ENCODE measurements at regions not wholly inside any gene's neighbourhood (a gene's known extent, or its start where the extent isn't known, plus 50 kb on each side); places are given as distances from the start of the nearest gene placed in this dataset.

DNA sequence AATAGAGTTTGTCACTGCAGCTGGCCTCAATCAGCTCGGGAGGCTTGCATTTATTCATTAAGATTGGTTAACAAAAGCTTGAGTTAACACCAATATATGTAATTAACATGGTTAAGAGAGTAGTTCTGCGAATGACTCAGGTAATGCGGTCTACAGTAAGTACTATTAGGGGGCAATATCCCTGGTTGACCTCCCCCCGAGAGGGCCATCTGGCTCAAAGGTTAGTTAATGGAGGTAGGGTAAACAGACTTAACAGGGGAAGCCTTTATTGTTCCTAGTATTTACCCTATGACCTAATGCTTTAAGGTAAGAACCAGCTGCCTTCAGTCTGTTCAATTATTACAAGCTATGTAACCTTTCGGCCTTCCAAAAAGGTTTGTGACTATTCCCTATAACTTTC, 403.3 kb upstream of the SGO1 start:
- Histone ChIP-seq H3K4me3 (ENCODE audit: low read length) (no peak overlapping the region), H3K9ac (ENCODE audit: low read depth, low read length) (no peak overlapping the region), H3K36me3 (ENCODE audit: insufficient read depth, low read depth, low read length) (no peaks in the 10 kb centered on the region), H3K4me1 (ENCODE audit: insufficient read depth, low read length) (no peaks in the 10 kb centered on the region), H3K27me3 (ENCODE audit: insufficient read depth, low read length) (no peaks in the 10 kb centered on the region), H3K27ac (ENCODE audit: low read length) (no peak overlapping the region), H3K9me3 (ENCODE audit: insufficient read depth, low read depth, low read length) (no peaks in the 10 kb centered on the region)

DNA sequence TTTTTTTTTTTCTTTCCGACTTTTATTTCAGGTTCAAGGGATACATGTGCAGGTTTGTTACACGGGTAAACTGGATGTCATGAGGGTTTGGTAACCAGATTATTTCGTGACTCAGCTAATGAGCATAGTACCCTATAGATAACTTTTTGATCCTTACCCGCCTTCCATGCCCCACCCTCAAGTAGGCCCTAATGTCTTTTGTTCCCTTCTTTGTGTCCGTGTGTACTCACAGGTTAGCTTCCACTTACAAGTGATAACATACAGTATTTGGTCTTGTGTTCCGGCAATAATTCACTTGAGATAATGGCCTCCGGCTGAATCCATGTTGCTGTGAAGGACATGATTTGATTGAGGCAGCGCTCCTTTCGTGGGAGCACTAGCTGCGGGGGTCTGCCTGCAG, 402.8 kb upstream of the SGO1 start:
- Histone ChIP-seq H3K4me1 (ENCODE audit: insufficient read depth, low read length) (no peaks in the 10 kb centered on the region), H3K4me3 (ENCODE audit: low read length) (no peak overlapping the region), H3K27me3 (ENCODE audit: insufficient read depth, low read length) (no peaks in the 10 kb centered on the region), H3K9me3 (ENCODE audit: insufficient read depth, low read depth, low read length) (no peaks in the 10 kb centered on the region), H3K36me3 (ENCODE audit: insufficient read depth, low read depth, low read length) (no peaks in the 10 kb centered on the region), H3K27ac (ENCODE audit: low read length) (no peak overlapping the region), H3K9ac (ENCODE audit: low read depth, low read length) (no peak overlapping the region)

DNA sequence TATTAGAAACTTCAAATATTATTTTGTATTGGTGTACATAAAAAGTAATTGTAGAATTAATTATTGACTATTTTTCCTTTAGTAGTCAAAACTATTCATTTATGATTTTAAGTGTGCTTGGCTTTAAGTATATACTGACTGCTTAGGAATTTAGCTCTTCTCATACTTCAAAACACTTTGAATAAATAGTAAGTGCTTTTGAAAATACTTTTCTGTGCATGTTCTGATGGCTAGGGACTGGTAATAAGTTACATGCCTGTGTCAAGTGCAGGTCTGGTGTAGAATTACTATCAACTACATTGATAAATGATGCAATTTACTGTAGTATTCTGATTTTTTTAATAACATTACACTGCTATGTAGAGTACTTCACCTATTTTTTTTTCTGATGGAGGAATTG, 397.6 kb upstream of the SGO1 start:
- H3K4me3 ChIP-seq (ENCODE audit: low read length), result no peak overlapping the region
- H3K27me3 ChIP-seq (ENCODE audit: insufficient read depth, low read length), result no peaks in the 10 kb centered on the region
- peaks cover 4% of the 10 kb centered on the region; the same call in 1 of the 2 replicates for H3K4me1 ChIP-seq (ENCODE audit: insufficient read depth, low read length)
- H3K27ac ChIP-seq (ENCODE audit: low read length), result no peak overlapping the region
- no peak overlapping the region for H3K9ac ChIP-seq (ENCODE audit: low read depth, low read length)
- H3K9me3 ChIP-seq (ENCODE audit: insufficient read depth, low read depth, low read length), result no peaks in the 10 kb centered on the region
- no peaks in the 10 kb centered on the region for H3K36me3 ChIP-seq (ENCODE audit: insufficient read depth, low read depth, low read length)

DNA sequence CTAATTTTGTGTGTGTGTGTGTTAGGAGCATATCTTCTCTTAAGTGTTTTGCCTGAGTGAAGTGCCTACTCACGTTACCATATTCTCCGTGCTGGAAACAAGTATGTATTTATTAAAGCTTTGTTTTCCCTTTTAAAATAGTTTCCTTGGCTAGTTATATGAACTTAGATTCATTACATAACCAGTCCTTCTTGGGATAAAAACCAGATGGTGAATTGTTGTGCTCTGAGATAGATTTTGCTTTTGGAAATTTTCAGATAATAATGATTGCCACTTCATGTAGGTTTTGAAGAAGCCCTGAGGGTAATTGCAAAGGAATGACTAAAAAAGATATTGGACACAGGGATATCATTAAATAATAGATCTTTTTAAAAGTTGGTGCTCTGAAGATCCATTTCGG, 390.2 kb upstream of the SGO1 start:
- Histone ChIP-seq H3K9ac (ENCODE audit: low read depth, low read length) (no peak overlapping the region), H3K27me3 (ENCODE audit: insufficient read depth, low read length) (no peaks in the 10 kb centered on the region)

DNA sequence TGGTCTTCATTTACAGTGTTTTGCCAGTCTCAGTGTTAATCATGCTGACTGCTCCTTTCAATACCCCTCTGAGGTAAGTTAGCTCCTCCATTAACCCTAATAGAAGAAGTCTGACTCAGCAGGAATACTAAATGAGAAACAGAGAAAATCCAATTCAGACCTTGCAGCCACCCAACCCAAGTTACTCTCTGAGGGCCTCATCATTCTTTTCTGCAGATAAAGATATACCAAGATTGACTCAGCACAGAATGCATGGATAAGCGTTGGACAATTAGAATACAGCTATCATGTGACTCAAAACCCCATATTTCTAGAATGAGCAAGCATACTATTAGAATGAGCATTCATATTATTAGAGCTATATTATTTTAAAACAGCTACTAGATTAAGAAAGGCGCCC, 389.1 kb upstream of the SGO1 start:
- Histone ChIP-seq H3K27me3 (ENCODE audit: insufficient read depth, low read length) (no peaks in the 10 kb centered on the region), H3K4me3 (ENCODE audit: low read length) (no peak overlapping the region), H3K27ac (ENCODE audit: low read length) (no peak overlapping the region), H3K9me3 (ENCODE audit: insufficient read depth, low read depth, low read length) (no peaks in the 10 kb centered on the region), H3K4me1 (ENCODE audit: insufficient read depth, low read length) (no peaks in the 10 kb centered on the region), H3K9ac (ENCODE audit: low read depth, low read length) (no peak overlapping the region), H3K36me3 (ENCODE audit: insufficient read depth, low read depth, low read length) (no peaks in the 10 kb centered on the region)

More for the DNA sequence above, 390.2 kb upstream of the SGO1 start:
- Histone ChIP-seq H3K36me3 (ENCODE audit: insufficient read depth, low read depth, low read length) (no peaks in the 10 kb centered on the region), H3K9me3 (ENCODE audit: insufficient read depth, low read depth, low read length) (no peaks in the 10 kb centered on the region), H3K4me1 (ENCODE audit: insufficient read depth, low read length) (no peaks in the 10 kb centered on the region), H3K4me3 (ENCODE audit: low read length) (no peak overlapping the region), H3K27ac (ENCODE audit: low read length) (no peak overlapping the region)

DNA sequence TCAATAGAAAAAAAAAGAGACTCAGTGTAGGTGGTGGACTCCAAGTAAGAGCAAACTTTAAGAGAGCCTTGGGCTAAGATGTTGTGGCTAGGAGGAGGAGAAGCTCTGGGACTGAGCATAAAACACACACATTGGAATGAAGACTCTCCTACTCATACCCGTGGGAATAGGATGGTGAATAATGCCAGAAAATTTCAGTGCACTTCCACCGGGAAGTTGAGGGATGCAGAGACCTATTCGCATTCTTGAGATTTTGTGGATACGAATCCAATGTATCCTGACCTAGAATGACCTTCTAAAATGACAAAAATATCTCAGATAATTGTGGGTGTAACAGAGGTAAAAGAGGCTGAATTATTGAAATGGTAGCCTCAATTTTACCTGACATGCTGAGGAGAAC, 388.7 kb upstream of the SGO1 start:
- no peak overlapping the region for H3K27ac ChIP-seq (ENCODE audit: low read length)
- no peaks in the 10 kb centered on the region for H3K4me1 ChIP-seq (ENCODE audit: insufficient read depth, low read length)
- no peak overlapping the region for H3K4me3 ChIP-seq (ENCODE audit: low read length)
- no peaks in the 10 kb centered on the region for H3K9me3 ChIP-seq (ENCODE audit: insufficient read depth, low read depth, low read length)
- no peaks in the 10 kb centered on the region for H3K27me3 ChIP-seq (ENCODE audit: insufficient read depth, low read length)
- no peak overlapping the region for H3K9ac ChIP-seq (ENCODE audit: low read depth, low read length)
- no peaks in the 10 kb centered on the region for H3K36me3 ChIP-seq (ENCODE audit: insufficient read depth, low read depth, low read length)

DNA sequence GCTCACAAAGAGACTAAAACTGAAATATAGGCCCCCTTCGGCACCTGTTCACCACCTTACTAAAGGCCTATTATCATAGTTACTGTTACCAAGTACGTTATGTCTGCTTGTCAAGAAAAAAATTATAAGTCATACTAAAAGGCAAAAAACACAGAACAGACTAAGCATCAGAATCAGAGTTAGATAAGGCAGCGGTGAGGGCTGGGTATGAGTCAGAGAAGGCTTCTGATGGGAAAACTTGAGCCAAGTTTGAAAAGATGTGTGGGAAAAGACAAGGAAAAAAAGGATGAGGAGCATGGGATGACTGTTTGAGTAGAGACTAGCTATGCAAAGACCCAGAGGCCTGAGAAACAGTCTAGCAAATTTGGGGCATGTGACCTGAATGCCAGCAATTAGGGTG, 387.2 kb upstream of the SGO1 start:
- H3K9me3 ChIP-seq (ENCODE audit: insufficient read depth, low read depth, low read length), result no peaks in the 10 kb centered on the region
- no peak overlapping the region for H3K4me3 ChIP-seq (ENCODE audit: low read length)
- H3K9ac ChIP-seq (ENCODE audit: low read depth, low read length), result no peak overlapping the region
- H3K27me3 ChIP-seq (ENCODE audit: insufficient read depth, low read length), result no peaks in the 10 kb centered on the region
- no peaks in the 10 kb centered on the region for H3K4me1 ChIP-seq (ENCODE audit: insufficient read depth, low read length)
- no peaks in the 10 kb centered on the region for H3K36me3 ChIP-seq (ENCODE audit: insufficient read depth, low read depth, low read length)
- H3K27ac ChIP-seq (ENCODE audit: low read length), result no peak overlapping the region

DNA sequence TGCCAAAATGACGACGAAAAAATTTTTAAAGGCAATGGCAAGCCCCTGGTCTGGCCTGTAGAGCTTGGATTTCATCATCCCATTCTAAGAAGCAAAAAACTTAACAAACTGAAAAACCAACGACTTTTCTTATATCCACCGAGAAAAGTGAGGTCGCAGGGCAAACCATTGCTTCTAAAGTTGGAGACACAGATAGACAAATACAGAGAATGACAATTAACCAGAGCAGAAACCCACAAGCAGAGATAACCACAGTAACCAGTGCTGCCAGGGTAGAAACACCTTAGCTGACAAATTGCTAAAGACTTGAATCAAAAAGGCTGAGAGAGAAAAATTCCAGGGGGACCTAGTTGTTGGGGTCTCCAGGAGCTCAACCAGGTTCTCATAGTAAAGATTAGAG, 386.5 kb upstream of the SGO1 start:
- no peak overlapping the region for H3K9ac ChIP-seq (ENCODE audit: low read depth, low read length)
- H3K9me3 ChIP-seq (ENCODE audit: insufficient read depth, low read depth, low read length), result no peaks in the 10 kb centered on the region
- H3K27me3 ChIP-seq (ENCODE audit: insufficient read depth, low read length), result no peaks in the 10 kb centered on the region
- no peak overlapping the region for H3K27ac ChIP-seq (ENCODE audit: low read length)
- no peak overlapping the region for H3K4me3 ChIP-seq (ENCODE audit: low read length)
- H3K4me1 ChIP-seq (ENCODE audit: insufficient read depth, low read length), result no peaks in the 10 kb centered on the region
- H3K36me3 ChIP-seq (ENCODE audit: insufficient read depth, low read depth, low read length), result no peaks in the 10 kb centered on the region

DNA sequence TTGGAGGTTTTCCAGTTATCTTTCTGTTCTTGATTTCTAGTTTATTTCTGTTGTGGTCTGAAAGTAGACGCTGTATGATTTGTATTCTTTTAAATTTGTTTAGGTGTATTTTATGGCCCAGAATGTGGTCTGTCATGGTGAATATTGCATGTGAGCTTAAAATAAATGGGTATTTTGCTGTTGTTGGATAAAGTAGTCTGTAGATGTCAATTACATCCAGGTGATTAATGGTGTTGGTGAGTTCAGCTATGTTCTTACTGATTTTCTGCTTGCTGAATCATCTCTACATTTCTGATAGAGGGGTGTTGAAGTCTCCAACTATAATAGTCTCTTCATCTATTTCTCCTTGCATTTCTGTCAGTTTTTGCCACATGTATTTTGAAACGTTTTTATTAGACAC, 383.3 kb upstream of the SGO1 start:
- Histone ChIP-seq H3K27me3 (ENCODE audit: insufficient read depth, low read length) (no peaks in the 10 kb centered on the region), H3K27ac (ENCODE audit: low read length) (no peak overlapping the region), H3K9ac (ENCODE audit: low read depth, low read length) (no peak overlapping the region), H3K36me3 (ENCODE audit: insufficient read depth, low read depth, low read length) (no peaks in the 10 kb centered on the region), H3K4me1 (ENCODE audit: insufficient read depth, low read length) (no peaks in the 10 kb centered on the region), H3K9me3 (ENCODE audit: insufficient read depth, low read depth, low read length) (no peaks in the 10 kb centered on the region), H3K4me3 (ENCODE audit: low read length) (no peak overlapping the region)

DNA sequence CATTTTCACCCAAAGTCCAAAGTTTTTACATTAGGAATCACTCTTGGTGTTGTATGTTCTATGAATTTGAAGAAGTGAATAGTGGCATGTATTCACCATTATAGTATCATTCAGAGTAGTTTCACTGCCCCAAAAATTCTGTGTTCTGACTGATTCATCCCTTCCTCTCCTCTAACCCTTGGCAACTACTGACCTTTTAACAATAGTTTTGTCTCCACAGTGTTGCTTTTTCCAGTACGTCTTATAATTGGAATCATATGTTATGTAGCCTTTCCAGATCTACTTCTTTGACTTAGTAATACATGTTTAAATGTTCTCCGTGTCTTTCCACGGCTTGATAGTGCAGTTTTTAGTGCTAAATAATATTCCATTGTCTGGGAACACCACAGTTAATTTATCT, 379.0 kb upstream of the SGO1 start:
- Histone ChIP-seq H3K4me3 (ENCODE audit: low read length) (no peak overlapping the region), H3K4me1 (ENCODE audit: insufficient read depth, low read length) (no peaks in the 10 kb centered on the region)

DNA sequence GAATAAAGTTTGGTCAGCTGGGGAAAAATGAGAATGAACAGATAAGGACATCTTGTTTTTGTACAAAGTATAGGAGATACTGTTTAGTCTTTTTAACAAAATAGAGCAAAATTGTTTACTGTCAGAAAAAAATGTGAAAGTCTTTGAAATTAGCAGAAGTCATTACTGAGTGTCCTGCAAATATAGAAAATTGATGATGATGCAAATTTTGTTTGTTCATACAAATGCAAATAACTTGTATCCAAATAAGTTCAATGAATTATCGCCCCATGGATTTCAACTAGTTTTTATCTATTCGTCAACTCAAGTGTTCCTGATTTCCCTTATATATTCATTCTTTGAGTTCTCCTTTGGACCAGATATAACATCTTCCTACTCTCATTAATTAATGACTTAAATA, 378.0 kb upstream of the SGO1 start:
- H3K36me3 ChIP-seq (ENCODE audit: insufficient read depth, low read depth, low read length), result no peaks in the 10 kb centered on the region
- H3K27me3 ChIP-seq (ENCODE audit: insufficient read depth, low read length), result no peaks in the 10 kb centered on the region
- no peak overlapping the region for H3K27ac ChIP-seq (ENCODE audit: low read length)
- no peaks in the 10 kb centered on the region for H3K9me3 ChIP-seq (ENCODE audit: insufficient read depth, low read depth, low read length)
- H3K9ac ChIP-seq (ENCODE audit: low read depth, low read length), result no peak overlapping the region
- H3K4me1 ChIP-seq (ENCODE audit: insufficient read depth, low read length), result no peaks in the 10 kb centered on the region
- H3K4me3 ChIP-seq (ENCODE audit: low read length), result no peak overlapping the region

More for the DNA sequence above, 379.0 kb upstream of the SGO1 start:
- Histone ChIP-seq H3K27me3 (ENCODE audit: insufficient read depth, low read length) (no peaks in the 10 kb centered on the region), H3K9ac (ENCODE audit: low read depth, low read length) (no peak overlapping the region), H3K9me3 (ENCODE audit: insufficient read depth, low read depth, low read length) (no peaks in the 10 kb centered on the region), H3K27ac (ENCODE audit: low read length) (no peak overlapping the region), H3K36me3 (ENCODE audit: insufficient read depth, low read depth, low read length) (no peaks in the 10 kb centered on the region)

DNA sequence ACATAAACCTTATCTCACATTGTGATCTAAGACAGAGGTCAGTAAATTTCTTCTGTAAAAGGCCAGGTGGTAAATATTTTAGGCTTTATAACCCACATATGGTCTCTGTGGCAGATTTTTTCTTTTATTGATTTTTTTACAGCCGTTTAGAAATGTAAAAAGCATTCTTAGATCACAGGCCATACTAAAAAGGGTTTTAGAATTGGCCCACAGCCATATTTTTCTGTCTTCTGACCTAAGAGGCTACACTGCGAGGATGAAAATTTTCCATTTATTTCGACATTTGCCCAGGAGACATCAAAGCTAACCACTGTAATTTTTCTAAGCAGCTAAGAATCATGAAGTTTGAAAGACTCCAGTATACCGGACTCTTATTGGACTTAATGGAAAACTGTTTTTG, 377.2 kb upstream of the SGO1 start:
- Histone ChIP-seq H3K27ac (ENCODE audit: low read length) (no peak overlapping the region), H3K9ac (ENCODE audit: low read depth, low read length) (no peak overlapping the region), H3K4me1 (ENCODE audit: insufficient read depth, low read length) (no peaks in the 10 kb centered on the region), H3K27me3 (ENCODE audit: insufficient read depth, low read length) (no peaks in the 10 kb centered on the region), H3K36me3 (ENCODE audit: insufficient read depth, low read depth, low read length) (no peaks in the 10 kb centered on the region), H3K9me3 (ENCODE audit: insufficient read depth, low read depth, low read length) (no peaks in the 10 kb centered on the region), H3K4me3 (ENCODE audit: low read length) (no peak overlapping the region)

DNA sequence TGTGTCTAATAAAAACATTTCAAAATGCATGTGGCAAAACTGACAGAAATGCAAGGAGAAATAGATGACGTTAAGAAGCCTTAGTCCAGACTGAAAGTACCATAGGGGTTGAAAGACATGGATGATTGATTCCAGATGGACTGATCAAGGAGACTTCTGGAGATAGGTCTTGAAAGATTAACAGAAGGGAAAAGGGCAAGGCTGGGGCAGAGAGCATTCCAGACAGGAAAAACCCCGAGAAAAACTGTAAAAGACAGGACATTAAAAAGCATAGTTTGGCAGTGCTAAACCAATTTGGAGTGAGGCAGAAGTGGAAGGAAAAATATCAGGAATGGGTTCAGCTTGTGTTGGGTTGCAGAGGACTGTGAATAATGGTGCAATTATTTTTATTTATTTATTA, 375.2 kb upstream of the SGO1 start:
- H3K36me3 ChIP-seq (ENCODE audit: insufficient read depth, low read depth, low read length), result no peaks in the 10 kb centered on the region
- H3K9me3 ChIP-seq (ENCODE audit: insufficient read depth, low read depth, low read length), result no peaks in the 10 kb centered on the region
- H3K4me3 ChIP-seq (ENCODE audit: low read length), result no peak overlapping the region
- H3K9ac ChIP-seq (ENCODE audit: low read depth, low read length), result no peak overlapping the region
- no peak overlapping the region for H3K27ac ChIP-seq (ENCODE audit: low read length)
- H3K4me1 ChIP-seq (ENCODE audit: insufficient read depth, low read length), result no peaks in the 10 kb centered on the region
- H3K27me3 ChIP-seq (ENCODE audit: insufficient read depth, low read length), result no peaks in the 10 kb centered on the region

All from iPS-20b (cell line).